ENCODE measurements at regions not wholly inside any gene's neighbourhood (a gene's known extent, or its start where the extent isn't known, plus 50 kb on each side); places are given as distances from the start of the nearest gene placed in this dataset.

DNA sequence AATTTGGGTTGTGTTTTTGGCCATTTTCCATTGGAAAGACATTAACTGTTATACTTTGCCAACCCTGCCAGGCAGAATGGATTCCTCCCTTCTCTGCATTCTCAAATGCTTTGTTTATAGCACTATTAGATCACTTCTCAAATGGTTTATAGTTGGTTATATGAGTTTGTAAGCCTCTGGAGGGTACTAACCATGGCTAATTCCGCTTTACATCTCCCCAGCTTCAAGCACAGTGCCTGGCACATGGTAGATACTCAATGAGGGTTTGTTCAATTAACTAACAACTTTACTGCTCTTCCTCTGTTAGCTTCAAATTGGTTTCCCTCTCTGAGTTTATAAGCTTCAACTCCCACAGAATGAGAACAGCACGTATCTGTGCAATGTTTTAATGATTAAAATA lies 213.5 kb downstream of the SOX11 start:
- TF ChIP-seq POLR2A (IDR thresholded peaks at IDR 0.05): no peak
- TF ChIP-seq, protein P1, sequence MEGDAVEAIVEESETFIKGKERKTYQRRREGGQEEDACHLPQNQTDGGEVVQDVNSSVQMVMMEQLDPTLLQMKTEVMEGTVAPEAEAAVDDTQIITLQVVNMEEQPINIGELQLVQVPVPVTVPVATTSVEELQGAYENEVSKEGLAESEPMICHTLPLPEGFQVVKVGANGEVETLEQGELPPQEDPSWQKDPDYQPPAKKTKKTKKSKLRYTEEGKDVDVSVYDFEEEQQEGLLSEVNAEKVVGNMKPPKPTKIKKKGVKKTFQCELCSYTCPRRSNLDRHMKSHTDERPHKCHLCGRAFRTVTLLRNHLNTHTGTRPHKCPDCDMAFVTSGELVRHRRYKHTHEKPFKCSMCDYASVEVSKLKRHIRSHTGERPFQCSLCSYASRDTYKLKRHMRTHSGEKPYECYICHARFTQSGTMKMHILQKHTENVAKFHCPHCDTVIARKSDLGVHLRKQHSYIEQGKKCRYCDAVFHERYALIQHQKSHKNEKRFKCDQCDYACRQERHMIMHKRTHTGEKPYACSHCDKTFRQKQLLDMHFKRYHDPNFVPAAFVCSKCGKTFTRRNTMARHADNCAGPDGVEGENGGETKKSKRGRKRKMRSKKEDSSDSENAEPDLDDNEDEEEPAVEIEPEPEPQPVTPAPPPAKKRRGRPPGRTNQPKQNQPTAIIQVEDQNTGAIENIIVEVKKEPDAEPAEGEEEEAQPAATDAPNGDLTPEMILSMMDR (IDR thresholded peaks at IDR 0.05 in 4 of 5, conservative IDR thresholded peaks at IDR 0.05 in 1 of 5): no peak

All from gastrocnemius medialis (tissue), 4 donors.